ENCODE measurements at regions not wholly inside any gene's neighbourhood (a gene's known extent, or its start where the extent isn't known, plus 50 kb on each side); places are given as distances from the start of the nearest gene placed in this dataset.

DNA sequence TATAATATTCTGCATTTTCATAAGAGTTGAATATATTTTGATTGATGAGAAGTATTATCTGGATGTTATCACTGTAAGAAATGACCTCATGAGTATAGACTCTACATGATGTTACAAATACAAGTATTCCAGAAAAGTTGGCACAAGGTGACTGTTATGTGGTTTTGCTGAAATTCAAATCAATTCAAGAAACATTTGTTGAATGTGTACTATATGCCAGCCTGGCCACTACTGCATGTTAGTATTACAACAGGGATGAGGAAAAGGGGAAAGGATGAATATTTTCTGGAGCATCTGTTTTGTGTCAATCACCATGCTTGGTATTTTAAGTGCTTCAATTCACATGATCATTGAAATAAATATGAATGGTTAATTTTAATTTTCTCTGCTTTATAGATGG is 250.9 kb upstream of the PBX1 start:
- no peak for DNase-seq (ENCODE audit: low spot score)

DNA sequence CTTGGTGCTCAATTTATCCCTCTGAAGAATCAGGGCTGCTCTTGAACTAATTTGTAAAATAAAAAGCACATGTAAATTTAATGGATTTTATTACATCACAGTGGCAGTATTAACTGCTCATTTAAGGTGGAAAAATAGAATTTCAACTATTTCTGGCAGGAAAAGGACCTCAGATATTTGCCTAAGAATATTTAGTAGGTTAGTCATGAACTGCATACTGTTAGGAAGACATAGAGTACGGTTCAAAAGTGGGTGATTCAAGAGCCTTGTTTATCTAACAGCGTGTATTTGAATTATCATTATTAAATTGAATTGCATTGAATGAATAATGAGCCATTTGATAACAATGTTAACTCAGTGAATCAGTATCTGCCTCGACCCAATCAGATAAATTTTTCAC is 248.8 kb upstream of the PBX1 start:
- DNase-seq (ENCODE audit: low spot score), result no peak

DNA sequence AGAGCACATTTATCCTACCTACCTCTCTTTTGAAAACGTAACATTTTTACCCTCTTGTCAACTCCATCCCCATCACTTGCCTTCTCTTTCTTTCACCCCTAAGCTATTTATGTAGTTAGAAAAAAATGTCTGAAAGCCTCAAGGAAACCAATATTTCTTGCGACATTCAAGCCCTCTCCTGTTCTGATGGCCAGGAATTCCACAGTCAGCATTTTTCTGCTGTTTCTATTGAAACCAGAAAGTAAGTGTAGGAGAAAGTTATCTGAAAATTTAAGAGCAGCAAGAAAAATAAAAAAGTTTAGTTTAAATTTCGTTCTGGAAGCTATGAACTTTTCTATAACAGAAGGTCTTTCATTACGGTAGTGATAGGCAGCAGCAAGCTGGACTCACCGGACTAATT is 247.6 kb upstream of the PBX1 start:
- no peak for DNase-seq (ENCODE audit: low spot score)

DNA sequence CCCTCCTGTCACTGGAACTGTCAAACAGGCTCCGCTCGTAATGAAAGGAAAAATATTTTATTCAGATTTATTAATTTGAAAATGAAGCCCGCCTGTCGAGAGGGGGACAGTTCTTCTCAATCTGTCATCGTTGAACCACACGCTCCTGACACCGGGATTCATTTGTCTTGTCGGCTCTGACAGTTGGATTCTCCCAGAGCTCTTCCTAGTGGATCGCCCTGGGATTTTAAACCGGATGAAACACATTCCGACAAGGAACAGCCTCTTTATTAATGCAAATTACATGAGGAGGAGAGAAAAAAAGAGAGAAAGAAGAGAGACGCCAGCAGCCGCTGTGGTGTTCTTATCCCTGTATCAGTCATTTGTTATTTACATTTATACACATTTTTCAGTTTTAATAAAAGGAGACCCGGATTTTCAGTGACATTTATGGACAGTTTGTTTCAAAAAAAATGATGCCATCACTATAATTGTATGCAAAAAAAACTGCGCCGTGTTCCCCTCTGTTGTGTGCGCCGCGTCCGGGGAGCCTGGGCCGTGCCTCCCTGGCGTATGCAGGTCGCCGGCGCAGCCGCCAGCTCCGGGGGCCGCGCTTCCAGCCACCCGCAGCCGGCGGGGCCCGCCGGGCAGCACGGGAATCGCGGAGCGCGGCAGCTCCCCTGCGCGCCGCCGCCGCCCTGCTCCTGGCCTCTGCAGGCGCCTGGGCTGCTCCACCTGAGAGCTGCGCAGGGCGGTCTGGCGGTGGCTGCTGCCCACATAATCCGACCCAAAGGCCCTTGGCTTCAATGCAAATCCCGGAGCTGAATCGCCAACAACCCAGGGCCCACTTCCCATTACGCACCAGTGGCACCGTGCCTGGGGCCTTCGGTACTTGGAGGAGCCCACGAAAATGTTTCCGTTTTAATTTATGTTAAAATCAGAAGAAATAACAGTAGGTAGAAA is 237.9 kb upstream of the PBX1 start:
- no peak for DNase-seq (ENCODE audit: low spot score)

DNA sequence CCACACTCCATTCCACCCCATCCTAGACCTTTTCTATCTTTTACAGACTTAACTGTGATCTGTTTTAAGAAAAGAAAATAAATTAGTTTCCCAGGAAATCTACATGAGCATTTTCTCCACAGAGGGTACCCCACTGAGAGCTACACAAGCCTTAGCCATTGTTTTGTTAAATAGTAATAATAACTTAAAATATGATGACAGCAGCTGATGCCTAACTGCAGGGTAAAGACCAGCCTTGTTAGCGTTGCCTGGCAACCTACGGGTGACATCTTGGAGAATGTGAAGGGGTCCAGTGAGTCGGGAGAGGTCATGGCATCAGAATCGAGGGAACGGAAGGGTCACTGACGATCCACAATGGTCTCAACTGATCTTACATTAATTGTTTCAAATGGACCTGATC is 233.2 kb upstream of the PBX1 start:
- no peak for DNase-seq (ENCODE audit: low spot score)

DNA sequence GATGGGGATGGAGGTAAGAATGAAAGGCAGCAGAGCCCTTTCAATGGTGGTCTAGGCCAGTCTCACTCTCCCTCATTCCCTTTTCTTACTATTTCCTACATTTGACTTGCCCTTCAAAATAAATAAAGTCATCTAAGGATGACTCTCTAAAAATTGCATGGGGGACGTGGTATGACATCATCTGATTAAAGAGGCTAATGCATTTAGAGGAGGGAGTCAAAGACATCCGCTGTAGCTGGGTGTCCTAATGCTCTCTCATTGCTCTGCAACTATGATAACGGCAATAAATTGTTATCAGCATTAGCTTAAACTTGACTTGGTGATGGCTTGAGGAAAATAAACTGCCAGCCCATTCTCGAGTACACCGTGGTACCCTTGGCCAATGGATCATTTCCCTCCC is 225.6 kb upstream of the PBX1 start:
- no peak for DNase-seq (ENCODE audit: low spot score)

DNA sequence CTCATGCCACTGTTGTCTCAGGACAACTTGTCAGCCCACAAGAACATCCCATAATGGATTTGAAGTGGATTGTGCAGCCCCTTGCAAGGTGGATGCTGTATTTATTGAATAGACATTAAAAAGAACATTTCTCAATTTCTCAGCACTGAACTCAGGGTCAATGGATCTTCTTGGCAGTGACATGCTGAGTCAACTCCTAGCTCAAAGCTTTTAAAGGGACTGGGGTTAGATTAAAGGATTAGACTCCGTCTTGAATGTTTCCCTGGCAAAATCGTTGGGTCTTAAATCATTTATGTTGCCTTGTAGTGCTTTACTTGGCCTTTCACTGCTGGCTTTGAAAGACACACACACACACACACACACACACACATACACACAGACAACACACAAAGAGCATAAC is 221.6 kb upstream of the PBX1 start:
- no peak for DNase-seq (ENCODE audit: low spot score)

DNA sequence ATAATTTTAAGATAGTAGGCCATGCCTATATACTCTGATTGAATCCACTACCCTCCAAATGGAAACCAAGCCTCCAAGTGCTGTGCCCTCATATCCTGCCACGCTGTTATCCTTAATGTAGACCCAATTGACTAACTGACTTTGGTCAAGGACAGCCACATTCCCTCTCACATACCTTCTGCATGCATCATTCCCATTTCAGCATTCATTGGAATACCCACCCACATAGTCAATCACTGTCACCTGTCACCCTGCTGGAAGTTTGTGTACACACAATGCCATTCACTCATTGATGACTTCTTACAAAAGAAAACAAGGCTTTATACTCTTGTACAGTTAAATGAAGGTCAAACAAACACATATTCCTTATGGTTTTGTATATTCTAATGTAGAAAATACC is 221.1 kb upstream of the PBX1 start:
- DNase-seq (ENCODE audit: low spot score), result peak; percentile 82

DNA sequence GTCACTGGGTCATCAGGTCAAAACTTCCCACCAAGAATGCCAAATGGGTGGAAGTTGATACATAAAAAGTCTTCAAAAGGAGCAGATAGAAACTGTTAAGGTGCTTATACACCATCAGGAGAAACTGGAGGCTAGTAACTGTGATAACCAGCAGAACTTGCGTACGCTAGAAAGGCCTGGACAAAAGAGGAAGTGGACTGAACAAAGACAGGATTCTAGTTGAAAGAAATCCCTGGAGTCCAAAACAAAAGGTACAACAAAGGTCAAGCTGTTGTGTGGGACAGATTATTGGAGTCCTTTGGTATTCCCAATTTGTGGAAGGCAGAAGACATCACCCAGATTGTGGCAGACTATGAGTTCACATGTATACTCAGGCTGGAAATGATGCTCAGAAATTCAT is 215.8 kb upstream of the PBX1 start:
- DNase-seq (ENCODE audit: low spot score), result no peak

DNA sequence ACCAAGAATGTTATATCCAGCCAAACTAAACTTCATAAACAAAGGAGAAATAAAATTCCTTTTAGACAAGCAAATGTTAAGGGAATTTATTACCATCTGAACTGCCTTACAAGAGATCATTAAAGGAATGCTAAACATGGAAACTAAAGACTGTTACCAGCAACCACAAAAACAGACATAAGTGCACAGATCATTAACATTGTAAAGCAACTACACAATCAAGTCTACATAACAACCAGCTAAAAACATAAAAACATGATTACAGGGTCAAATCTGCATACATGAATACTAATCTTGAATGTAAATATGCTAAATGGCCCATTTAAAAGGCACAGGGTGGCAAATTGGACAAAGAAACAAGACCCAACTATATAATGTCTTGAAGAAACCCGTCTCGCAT is 211.0 kb upstream of the PBX1 start:
- DNase-seq (ENCODE audit: low spot score), result no peak

DNA sequence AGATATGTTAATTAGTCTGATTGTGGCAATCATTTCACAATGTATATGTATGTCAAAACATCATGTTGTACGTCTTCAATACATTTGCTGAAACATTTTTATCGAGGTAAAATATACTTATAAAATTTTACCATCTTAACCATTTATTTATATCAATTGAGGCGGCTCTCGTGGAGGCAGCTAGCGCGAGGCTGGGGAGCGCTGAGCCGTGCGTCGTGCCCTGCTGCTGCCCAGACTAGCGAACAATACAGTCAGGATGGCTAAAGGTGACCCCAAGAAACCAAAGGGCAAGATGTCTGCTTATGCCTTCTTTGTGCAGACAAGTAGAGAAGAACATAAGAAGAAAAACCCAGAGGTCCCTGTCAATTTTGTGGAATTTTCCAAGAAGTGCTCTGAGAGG is 202.5 kb upstream of the PBX1 start:
- DNase-seq (ENCODE audit: low spot score), result no peak

DNA sequence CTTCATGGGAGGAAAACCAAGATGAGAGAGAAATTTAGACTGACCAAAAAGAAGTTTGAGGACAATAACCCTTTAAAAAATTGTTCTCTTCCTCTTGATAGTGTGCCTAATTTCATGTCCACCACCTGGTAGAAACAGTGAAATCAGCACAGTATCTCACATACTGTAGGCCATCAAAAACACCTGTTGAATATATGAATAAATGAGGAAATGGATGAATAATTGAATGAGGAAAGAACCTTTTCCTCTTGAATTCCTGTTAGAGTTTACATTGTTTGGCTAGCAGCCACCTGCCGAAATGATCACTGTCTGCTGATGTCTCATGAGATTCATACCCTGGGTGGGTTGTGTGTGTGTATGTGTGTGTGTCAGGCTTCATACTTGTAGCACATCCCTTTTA is 198.7 kb upstream of the PBX1 start:
- DNase-seq (ENCODE audit: low spot score), result no peak

DNA sequence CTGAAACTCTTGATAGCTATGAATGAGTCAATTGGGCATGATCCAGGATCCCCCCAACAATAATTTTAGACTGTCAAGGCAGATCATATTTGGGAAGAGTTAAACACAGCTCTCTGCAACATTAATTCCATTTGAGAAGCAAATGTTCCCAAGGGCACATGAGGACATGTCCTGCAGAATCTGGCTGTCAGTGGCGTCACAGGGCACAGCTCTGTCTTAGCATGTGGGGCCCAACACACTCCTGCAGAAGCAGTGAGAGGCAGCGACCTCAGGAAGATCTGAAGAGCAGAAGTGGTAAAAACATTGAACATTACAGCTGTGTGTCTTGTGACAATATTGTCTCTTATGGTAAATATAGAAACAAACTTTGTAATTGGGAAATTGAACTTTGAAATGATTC is 197.1 kb upstream of the PBX1 start:
- DNase-seq (ENCODE audit: low spot score), result no peak

DNA sequence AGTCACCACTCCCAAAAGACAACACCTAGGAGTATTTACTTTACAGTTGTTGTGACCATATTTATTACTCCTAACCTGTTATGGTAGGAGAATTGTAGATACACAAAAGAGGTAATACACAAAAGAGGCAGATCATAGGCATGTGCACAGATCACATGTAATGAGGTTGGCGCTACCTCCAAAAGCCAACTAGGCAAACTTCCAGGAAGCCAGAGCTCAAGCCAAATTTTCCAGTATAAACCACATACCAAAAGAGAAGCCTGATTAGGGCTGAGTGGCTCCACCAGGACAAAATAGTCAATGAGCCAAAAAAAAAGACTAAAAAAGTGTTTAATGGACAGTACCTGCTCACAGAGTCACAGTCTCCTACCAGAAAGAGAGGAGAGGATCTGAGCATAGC is 195.0 kb upstream of the PBX1 start:
- no peak for DNase-seq (ENCODE audit: low spot score)

DNA sequence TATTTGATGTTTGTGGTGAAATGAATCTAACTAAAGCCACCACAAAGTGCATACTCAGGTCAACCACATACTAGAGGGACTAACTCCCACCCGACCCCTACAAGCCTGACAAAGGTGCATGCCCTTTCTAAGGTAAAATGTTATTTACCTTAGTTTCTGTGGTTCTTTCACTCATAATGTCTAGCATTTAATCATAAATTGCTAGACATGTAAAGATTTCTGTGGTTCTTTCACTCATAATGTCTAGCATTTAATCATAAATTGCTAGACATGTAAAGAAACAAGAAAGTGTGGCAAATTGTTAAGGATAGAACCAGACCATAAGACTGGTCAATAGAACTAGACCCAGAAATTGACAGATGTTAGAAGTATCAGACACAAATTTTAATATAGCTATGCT is 193.0 kb upstream of the PBX1 start:
- no peak for DNase-seq (ENCODE audit: low spot score)

DNA sequence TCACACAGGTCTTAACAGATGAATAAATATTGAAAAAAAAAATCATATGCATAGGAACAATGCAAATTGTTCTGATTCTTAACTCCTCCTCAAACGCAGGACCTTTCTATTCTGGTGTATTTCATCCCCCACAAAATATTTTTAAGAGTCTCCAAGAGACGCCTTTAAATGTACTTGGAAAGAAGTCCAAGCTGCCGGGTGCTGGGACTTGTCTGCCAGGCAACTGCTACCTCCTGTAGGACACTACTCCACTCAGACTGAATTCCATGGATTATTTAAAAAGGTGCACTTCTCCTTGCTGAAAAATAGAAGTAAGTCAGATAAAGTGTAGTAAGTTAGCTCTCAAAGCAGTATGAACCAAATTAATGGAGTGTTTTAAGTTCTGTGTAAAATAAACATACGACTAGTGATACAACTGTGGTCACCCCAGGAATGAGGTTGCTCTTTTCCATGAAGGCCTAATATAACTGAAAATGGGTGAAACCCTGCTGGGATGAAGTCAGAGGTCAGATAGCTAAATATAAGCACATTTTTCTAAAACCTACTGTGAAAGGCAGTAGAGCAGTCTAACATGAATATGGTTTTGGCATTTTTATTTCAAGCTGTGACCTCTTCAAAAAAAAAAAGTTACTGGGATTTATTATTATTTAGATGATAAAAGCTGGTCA is 189.2 kb upstream of the PBX1 start:
- DNase-seq (ENCODE audit: low spot score), result no peak

DNA sequence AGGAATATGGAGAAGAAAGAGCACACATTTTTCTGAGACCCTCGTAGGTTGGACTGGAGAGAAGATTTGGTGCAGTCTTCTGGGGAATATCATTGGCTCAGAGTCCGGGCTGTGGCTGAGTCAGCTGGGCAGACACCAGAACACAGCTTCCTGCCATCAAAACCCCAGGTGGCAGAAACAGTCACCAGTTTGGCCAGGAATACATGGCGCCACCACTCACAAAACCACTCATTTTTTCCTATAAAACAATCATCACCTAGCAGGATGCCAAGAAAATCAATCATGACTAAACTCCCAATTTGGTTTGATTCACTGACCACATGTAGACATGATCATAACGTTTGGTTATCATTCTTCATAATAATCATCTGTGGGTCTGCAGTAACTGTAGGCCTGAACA is 178.1 kb upstream of the PBX1 start:
- DNase-seq (ENCODE audit: low spot score), result no peak

DNA sequence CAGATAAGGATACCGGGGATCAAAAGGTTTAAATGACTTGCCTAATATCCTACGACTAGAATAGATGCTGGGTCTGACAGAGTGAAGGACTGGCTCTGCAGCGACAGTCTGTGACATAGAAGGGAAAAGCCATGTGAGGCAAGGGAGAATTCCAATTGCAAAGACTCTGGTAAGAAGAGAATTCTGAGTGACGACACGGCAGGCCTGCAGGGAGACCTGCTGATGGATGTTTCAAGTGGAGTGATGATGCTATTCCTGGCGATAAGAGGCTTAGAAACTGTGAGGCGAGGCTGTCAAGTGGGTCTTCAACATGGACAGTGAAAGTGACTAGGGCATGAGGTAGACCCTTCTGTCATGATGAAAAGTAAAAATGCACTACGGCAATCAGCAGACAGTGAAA is 176.6 kb upstream of the PBX1 start:
- DNase-seq (ENCODE audit: low spot score), result no peak

DNA sequence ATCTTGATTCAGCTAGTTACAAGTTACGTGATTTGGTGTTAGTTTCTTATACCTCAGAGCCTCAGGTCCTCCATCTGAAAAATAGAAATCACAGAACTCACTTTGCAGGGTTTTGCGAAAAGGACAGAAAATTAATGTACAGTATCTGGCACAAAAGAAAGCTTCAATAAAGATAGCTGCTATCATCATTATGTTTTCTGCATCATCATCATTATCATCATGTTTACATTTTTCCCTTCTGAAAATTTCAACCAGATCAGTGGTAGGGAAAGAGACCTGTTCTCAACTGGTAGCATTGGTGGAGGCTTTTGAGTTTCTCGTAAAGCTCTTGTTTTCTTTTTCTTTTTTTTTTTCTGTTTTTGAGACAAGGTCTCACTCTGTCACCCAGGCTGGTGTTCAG is 174.7 kb upstream of the PBX1 start:
- DNase-seq (ENCODE audit: low spot score), result no peak

DNA sequence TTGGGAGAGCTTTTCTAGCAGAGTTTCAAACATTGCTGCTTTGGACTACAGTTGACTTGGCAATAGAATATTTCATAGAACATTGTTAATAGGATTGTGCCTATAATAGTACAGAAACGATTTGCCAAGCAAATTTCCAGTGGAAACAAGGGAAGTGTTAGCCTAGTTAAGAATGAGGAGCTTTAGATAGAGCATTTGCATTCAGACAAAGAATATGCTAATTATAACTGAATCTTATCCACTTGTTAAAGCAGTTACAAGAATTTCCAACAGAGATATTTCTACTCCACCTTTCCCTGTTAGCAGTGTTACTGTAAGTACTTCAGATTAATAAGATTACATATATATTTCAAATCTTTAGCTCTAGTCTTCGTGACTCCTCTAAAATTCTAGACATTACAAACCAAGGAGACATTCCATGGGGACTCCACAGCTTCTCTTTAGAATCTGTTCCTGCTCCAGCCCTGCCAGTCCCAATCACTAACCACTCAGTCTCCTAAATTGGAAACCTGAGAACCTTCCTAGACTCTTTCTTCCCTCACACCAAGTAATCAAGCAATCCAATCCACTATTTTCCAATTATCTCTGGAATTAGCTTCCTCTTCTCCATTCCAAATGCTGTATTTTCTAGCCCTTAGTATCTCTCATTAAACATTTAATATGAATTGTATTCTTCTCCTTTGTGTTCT is 141.8 kb upstream of the PBX1 start:
- DNase-seq (ENCODE audit: low spot score), result no peak

DNA sequence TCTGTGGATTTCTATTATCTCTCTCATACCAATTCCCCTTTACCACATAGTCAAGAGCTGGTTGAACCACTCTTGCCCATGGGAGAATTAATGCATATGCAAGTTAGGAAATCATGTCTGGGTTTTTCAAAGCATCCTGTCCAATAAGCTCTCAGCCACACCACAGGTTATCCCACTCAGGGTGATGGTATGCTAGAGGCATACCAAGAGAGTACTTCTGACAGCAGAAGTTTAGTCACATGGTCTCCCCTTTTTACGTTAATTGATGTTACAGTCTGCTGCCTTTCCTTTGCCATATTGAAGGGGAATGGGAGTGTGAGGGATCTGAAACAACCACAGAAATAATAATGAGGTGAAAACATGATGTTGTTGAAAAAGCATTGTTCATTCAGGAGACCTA is 135.8 kb upstream of the PBX1 start:
- no peak for DNase-seq (ENCODE audit: low spot score)

DNA sequence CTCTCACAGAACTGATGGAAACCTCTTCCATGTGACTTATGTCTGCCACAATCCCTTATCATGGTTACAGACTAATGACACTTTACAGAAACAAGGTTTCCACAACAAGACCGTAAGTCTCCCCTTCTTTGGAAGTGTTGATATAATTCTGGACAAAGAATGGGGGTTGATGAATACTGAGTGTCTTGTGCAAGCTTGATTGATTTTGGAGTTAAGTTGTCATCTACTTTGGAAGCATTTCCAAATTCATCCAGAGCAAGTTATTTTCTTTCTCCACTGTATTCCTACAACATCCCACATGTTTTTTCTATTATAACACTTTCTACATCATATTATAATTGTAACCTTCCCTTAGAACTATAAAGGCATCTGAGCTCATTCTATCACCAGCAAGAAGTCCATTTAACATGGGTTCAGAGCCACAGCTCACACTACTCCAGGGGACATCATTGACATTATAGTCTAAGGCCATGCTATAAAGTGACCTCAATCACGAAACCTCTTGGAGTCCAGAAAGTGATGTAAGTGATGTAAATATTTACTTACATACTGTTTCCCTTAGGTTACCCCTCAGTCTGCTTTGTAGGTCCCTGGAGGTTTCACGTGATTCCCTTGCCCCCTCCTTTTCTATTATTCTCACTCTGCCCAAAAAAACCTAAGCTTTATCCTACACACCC is 125.7 kb upstream of the PBX1 start:
- DNase-seq (ENCODE audit: low spot score), result no peak

DNA sequence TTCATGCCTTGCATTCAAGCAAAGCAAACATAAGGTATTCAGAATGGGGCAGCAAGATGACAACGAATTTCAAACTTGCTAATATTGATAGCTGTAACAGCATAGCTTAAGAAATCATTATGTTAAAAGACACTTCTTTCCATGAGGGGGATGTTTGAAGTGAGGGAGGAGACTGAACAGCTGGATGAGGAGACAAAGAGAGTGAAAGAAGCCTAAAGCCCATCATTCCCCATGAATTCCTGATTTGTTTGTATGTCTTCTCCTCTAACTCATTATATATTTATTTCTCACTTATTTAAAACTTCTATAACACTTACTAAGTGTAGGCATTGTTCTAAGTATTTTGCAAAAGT is 125.2 kb upstream of the PBX1 start:
- no peak for DNase-seq (ENCODE audit: low spot score)

Data from SW480 (cell line).